Adrenal gland (tissue), 5 donors: ENCODE measurements at regions not wholly inside any gene's neighbourhood (a gene's known extent, or its start where the extent isn't known, plus 50 kb on each side); places are given as distances from the start of the nearest gene placed in this dataset.

Experiments
- POLR2A ChIP-seq, 2 donors: fragments of 450-650 bp; IDR thresholded peaks; one replicate each; pipeline ENCODE4 v1.6.1; 2017; ENCODE audit warnings: antibody characterized with exemption in 2 of 2, mild to moderate bottlenecking in 2 of 2, moderate library complexity in 1 of 2
- TF ChIP-seq, protein P1 (sequence below), 6 experiments: fragments of 450-650 bp in 4 of 6; fragments of 200-600 bp in 2 of 6; sonication (generic) in 1 of 6; IDR thresholded peaks; 1 replicate in 5 of 6; 2 replicates in 1 of 6; pipeline versions ENCODE4 v1.5.1 to v1.8.0; 2016 to 2021; ENCODE audit warnings: antibody characterized with exemption in 6 of 6, mild to moderate bottlenecking in 2 of 6, moderate library complexity in 1 of 6
- donor health status: DM: no; HTN: no; CAD: no.

DNA sequence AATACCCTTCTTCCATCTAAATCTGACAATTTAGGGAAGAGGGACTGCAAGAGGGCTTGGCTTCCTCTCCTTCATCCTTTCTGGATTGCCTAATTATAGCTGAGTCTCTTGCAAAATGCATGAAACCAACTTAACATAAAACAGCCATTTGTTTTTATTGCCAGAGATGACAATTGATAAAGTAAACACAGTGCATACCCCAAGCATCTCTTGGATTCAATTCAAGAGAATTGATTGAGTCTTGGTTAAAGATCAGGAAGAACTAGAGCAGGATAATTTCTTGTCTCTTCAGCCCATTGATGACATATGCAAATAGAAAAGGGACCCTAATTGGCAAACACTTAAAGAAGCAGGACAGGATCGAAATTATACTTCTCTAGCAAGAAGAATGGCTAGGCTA, 617.1 kb upstream of the PTBP2 start:
- TF ChIP-seq, protein P1, sequence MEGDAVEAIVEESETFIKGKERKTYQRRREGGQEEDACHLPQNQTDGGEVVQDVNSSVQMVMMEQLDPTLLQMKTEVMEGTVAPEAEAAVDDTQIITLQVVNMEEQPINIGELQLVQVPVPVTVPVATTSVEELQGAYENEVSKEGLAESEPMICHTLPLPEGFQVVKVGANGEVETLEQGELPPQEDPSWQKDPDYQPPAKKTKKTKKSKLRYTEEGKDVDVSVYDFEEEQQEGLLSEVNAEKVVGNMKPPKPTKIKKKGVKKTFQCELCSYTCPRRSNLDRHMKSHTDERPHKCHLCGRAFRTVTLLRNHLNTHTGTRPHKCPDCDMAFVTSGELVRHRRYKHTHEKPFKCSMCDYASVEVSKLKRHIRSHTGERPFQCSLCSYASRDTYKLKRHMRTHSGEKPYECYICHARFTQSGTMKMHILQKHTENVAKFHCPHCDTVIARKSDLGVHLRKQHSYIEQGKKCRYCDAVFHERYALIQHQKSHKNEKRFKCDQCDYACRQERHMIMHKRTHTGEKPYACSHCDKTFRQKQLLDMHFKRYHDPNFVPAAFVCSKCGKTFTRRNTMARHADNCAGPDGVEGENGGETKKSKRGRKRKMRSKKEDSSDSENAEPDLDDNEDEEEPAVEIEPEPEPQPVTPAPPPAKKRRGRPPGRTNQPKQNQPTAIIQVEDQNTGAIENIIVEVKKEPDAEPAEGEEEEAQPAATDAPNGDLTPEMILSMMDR (IDR thresholded peaks at IDR 0.05): no peak
- no peak for TF ChIP-seq POLR2A (IDR thresholded peaks at IDR 0.05)
